A172 (cell line): ENCODE measurements at regions not wholly inside any gene's neighbourhood (a gene's known extent, or its start where the extent isn't known, plus 50 kb on each side); places are given as distances from the start of the nearest gene placed in this dataset.

Source experiments
- DNase-seq: peaks from one replicate; pipeline ENCODE4 v3.0.0-alpha.2; 2015; ENCODE audit warnings: low spot score

GRCh38 chr4:33283818-33284217, 2563.6 kb downstream of the PCDH7 start:
- DNase-seq, result no peak

GRCh38 chr4:33296876-33297455, 2576.8 kb downstream of the PCDH7 start:
- DNase-seq, result no peak

GRCh38 chr4:33302321-33302720, 2582.2 kb downstream of the PCDH7 start:
- peak; percentile 40 for DNase-seq

DNA sequence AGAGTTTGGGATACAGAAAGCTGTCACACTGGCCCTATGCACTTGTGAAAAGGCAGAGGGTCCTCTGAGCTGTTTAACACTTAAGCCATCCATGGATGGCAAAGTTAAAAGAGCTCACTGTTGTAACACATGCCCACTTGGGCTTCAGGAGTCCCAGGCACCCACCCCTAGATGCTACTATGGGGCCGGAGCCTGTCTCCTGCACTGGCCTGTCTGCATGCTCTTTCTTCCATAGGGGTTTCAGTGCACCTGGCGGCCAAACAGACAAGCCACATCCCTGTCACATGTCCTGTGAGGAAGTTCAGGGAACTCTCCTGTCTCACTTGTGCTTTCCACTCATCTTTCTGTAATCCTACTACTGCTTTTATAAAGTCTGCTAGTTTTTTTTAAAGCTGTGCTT, 2586.0 kb downstream of the PCDH7 start:
- no peak for DNase-seq

GRCh38 chr4:33316033-33316432, 2595.9 kb downstream of the PCDH7 start:
- DNase-seq, result peak; percentile 15

- DNase-seq, result no peak
These were observed 2596.4 kb downstream of the PCDH7 start for GRCh38 chr4:33316578-33316977.

DNA sequence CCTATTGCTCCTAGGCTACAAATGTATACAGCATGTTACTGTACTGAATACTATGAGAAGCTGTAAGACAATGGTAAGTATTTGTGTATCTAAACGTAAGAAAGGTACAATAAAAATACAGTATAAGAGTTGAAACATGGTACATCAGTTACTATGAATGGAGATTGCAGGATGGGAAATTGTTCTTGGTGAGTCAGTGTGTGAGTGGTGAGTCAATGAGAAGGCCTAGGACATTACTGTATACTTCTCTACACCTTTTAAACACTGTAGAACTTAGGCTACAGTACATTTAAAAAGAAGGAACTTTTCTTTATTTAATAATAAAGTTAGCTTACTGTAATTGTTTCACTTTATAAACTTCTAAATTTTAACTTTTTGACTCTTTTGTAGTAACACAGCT, 2603.2 kb downstream of the PCDH7 start:
- DNase-seq, result no peak

- no peak for DNase-seq
These were observed 2614.2 kb downstream of the PCDH7 start for GRCh38 chr4:33334416-33334815.

DNA sequence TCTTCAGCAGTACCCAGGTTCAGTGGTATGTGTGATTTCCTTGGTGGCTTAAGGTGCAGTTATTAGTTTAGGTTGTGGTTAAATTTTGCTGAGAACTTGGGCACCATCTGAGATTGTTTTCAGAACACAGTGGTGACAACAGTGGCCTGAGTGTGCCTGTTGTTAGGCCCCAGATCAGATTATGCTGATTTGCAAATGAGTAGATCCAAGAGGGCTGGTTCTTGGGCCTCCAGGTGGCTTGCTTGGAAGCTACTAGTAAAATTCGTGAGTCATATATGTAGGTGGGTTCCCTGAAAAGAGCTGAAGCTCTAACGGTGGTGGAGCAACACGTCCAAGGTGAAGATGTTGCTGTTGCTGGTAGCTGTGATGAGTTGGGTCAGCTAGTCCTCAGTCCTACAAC, 2619.6 kb downstream of the PCDH7 start:
- no peak for DNase-seq

- DNase-seq, result no peak
These were observed 2620.0 kb downstream of the PCDH7 start for GRCh38 chr4:33340168-33340567.

GRCh38 chr4:33349376-33349775, 2629.2 kb downstream of the PCDH7 start:
- no peak for DNase-seq

DNA sequence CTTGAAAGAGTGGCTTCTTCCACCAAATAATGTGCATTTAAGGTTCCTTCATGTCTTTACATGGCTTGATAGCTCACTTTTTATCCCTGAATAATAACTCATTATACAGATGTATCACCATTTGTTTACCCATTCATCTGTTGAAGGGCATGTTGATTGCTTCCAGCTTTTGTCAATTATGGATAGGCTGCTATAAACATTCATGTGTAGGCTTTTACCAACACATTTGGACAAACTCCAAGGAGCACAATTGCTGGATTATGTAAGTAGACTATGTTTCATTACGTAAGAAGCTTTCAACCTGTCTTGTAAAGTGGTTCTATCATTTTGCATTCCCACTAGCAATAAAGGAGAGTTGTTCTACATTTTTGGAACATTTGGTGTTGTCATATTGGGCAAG, 2637.0 kb downstream of the PCDH7 start:
- DNase-seq, result no peak

GRCh38 chr4:33369446-33369845, 2649.3 kb downstream of the PCDH7 start:
- DNase-seq, result peak; percentile 1

DNA sequence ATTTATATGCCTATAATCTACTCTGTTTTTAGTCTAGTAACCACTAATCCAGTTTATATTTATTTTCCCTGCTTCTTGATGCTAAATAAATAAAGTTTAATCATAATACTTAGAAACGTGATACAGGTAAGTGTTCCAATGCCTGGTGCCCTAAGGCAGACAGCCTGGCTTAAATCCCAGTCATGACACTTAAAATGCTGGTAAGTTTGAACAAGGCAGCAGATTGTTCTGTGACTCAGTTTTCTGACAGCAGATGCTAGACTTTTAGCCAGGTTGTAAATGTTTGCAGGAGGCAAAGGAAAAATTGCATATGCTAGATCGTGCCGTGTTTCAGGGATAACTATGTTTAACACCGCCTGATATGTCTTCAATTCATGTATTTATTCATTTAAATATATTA, 2661.6 kb downstream of the PCDH7 start:
- DNase-seq, result no peak

GRCh38 chr4:33386764-33387163, 2666.6 kb downstream of the PCDH7 start:
- DNase-seq, result no peak

- no peak for DNase-seq
These were observed 2670.8 kb downstream of the PCDH7 start for GRCh38 chr4:33390976-33391375.

- no peak for DNase-seq
These were observed 2675.7 kb downstream of the PCDH7 start for GRCh38 chr4:33395731-33396485.

- no peak for DNase-seq
These were observed 2680.3 kb downstream of the PCDH7 start for GRCh38 chr4:33400504-33400903.

- DNase-seq, result no peak
These were observed 2687.3 kb downstream of the PCDH7 start for GRCh38 chr4:33407496-33407895.

- peak; percentile 6 for DNase-seq
These were observed 2691.0 kb downstream of the PCDH7 start for GRCh38 chr4:33411182-33411581.

DNA sequence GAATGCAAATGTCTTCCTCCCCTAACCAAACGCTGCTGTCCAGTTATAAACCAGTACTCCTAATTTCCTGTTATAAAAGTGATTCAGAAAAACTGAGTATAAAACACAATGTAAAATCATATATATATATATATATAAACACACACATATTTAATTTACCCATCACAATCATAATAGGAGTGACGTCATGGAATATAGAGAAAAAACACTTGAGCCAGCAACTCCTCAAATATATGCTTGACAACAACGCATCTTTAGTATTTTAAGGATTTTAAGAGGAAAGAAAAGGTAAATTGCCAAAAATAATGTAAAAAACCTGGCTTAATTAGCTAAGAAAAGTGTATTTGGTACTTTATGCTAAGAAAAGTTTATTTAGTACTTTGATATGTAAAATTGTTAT, 2701.7 kb downstream of the PCDH7 start:
- DNase-seq, result no peak

GRCh38 chr4:33422656-33423055, 2702.5 kb downstream of the PCDH7 start:
- no peak for DNase-seq

DNA sequence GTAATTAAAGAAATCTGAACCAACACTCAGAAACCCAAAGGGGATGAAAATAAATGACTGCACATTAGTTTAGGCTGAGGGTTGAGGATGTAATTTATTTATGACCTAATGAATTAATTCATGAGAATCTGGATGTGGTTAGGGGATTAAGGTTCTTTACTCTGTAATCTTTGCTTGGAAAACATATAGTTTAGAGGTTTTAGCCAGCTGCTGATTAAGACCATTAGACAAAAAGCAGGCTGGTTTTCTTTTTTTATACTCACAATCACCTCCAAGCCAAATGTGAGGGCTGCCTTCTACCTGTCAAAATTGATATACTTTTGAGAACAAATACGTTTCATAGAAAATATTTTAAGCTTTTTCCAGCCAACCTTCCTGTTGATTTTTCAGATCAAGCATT, 2705.8 kb downstream of the PCDH7 start:
- DNase-seq, result no peak

- DNase-seq, result no peak
These were observed 2707.5 kb downstream of the PCDH7 start for GRCh38 chr4:33427676-33428075.
